Hepatocyte (in vitro differentiated cells): ENCODE measurements at regions not wholly inside any gene's neighbourhood (a gene's known extent, or its start where the extent isn't known, plus 50 kb on each side); places are given as distances from the start of the nearest gene placed in this dataset.

ENCODE experiments used
- EZH2 ChIP-seq: fragments of 200-600 bp; sonication (generic); IDR thresholded peaks from 2 replicates; pipeline ENCODE4 v1.6.1; 2016; ENCODE audit warnings: antibody characterized with exemption, mild to moderate bottlenecking, borderline replicate concordance
- TF ChIP-seq, protein P1 (sequence below): fragments of 200-600 bp; sonication (generic); IDR thresholded peaks from 2 replicates; pipeline ENCODE4 v1.5.1; 2016; ENCODE audit warnings: antibody characterized with exemption, mild to moderate bottlenecking; ENCODE audit not compliant: poor library complexity

DNA sequence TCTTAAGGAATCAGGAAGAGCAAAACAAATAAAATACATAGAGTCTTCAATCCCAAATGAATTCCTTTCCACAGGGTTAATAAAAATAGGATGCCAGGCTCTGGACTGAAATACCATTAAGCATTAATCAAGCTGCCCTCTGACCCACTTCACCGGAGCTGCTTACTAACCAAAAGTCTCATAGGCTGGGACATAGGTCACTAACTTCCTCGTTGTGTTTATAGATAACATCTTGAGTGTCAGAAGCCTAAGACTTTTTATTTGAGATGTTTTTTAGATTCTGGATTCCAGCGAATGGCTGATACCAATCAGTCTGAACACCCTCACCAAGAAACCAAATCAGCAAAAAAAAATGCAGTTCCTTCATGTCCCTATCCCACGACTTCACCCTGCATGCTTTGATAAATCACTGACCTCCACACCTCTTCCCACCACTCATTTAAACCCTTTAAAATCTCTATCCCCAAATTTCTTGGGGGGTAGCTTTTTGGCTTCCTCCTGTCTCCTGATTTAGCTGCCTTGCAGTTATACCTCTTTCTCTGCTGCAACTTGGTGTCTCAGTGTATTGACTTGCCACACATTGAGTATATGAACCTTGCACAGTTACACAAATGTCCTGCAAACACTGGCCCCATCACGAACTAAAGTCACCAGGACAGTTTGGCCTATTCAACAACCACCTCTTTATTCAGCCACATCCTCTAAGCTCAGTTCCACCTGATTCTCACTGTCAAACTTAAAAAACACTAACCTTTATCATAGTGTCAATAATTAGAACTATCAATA, 399.3 kb downstream of the METTL4 start:
- TF ChIP-seq, protein P1, sequence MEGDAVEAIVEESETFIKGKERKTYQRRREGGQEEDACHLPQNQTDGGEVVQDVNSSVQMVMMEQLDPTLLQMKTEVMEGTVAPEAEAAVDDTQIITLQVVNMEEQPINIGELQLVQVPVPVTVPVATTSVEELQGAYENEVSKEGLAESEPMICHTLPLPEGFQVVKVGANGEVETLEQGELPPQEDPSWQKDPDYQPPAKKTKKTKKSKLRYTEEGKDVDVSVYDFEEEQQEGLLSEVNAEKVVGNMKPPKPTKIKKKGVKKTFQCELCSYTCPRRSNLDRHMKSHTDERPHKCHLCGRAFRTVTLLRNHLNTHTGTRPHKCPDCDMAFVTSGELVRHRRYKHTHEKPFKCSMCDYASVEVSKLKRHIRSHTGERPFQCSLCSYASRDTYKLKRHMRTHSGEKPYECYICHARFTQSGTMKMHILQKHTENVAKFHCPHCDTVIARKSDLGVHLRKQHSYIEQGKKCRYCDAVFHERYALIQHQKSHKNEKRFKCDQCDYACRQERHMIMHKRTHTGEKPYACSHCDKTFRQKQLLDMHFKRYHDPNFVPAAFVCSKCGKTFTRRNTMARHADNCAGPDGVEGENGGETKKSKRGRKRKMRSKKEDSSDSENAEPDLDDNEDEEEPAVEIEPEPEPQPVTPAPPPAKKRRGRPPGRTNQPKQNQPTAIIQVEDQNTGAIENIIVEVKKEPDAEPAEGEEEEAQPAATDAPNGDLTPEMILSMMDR, result no peak
- TF ChIP-seq EZH2, result no peak
